Lower leg skin (tissue), 4 donors: ENCODE measurements at regions not wholly inside any gene's neighbourhood (a gene's known extent, or its start where the extent isn't known, plus 50 kb on each side); places are given as distances from the start of the nearest gene placed in this dataset.
"Not testable (repeated sequence)": the region's sequence is repeated elsewhere in the genome, so short reads cannot be mapped to it uniquely, and the experiment has no call there.

ENCODE experiments used
- DNase-seq, 2 donors: peaks; one replicate each; pipeline ENCODE4 v3.0.0-alpha.2; 2019; ENCODE audit warnings: low spot score in 2 of 2
- H3K4me3 ChIP-seq: fragments of 200-600 bp; sonication (generic); 2 replicates; pipeline ENCODE4 v1.5.1; 2017; ENCODE audit warnings: mild to moderate bottlenecking, low read depth; ENCODE audit not compliant: poor library complexity, severe bottlenecking
- POLR2A ChIP-seq, 2 donors: fragments of 450-650 bp; IDR thresholded peaks; one replicate each; pipeline ENCODE4 v1.6.1; 2016 to 2017; ENCODE audit warnings: antibody characterized with exemption in 2 of 2, mild to moderate bottlenecking in 1 of 2, moderate library complexity in 1 of 2
- WGBS, 2 donors: methylation state at CpG; one replicate each; pipeline ENCODE4 v1.1.5; 2018; 5-methylcytosine and 5-hydroxymethylcytosine counted together
- intact Hi-C: fragments of 100-400 bp; cut with DNase I; formaldehyde crosslinking; loops from one replicate; pipeline ENCODE4 v1.15.0; 2023; ENCODE audit warnings: low total_unique reads
- TF ChIP-seq, protein P1 (sequence below), 3 donors: fragments of 450-650 bp; IDR thresholded peaks; one replicate each; pipeline ENCODE4 v1.5.1; 2016; ENCODE audit warnings: antibody characterized with exemption in 3 of 3, mild to moderate bottlenecking in 3 of 3, moderate library complexity in 2 of 3

- 82 to 95% methylated on average over 1 of the region's 1 CpG for WGBS, 2 donors
- intact Hi-C loops = no loop called here
- TF ChIP-seq POLR2A (IDR thresholded peaks at IDR 0.05) = no peak
- TF ChIP-seq, protein P1, sequence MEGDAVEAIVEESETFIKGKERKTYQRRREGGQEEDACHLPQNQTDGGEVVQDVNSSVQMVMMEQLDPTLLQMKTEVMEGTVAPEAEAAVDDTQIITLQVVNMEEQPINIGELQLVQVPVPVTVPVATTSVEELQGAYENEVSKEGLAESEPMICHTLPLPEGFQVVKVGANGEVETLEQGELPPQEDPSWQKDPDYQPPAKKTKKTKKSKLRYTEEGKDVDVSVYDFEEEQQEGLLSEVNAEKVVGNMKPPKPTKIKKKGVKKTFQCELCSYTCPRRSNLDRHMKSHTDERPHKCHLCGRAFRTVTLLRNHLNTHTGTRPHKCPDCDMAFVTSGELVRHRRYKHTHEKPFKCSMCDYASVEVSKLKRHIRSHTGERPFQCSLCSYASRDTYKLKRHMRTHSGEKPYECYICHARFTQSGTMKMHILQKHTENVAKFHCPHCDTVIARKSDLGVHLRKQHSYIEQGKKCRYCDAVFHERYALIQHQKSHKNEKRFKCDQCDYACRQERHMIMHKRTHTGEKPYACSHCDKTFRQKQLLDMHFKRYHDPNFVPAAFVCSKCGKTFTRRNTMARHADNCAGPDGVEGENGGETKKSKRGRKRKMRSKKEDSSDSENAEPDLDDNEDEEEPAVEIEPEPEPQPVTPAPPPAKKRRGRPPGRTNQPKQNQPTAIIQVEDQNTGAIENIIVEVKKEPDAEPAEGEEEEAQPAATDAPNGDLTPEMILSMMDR (IDR thresholded peaks at IDR 0.05) = no peak
- no peak for DNase-seq
- no peak overlapping the region for H3K4me3 ChIP-seq
These were observed 368.1 kb downstream of the KCNN2 start for GRCh38 chr5:114729986-114730385.

- no peak for DNase-seq
- 21 to 24% methylated on average over 3 of the region's 3 CpGs for WGBS, 2 donors
- intact Hi-C loops = no loop called here
- TF ChIP-seq, protein P1 (IDR thresholded peaks at IDR 0.05) = no peak
- no peak for TF ChIP-seq POLR2A (IDR thresholded peaks at IDR 0.05)
- H3K4me3 ChIP-seq = no peak overlapping the region
These were observed 365.5 kb downstream of the KCNN2 start for GRCh38 chr5:114727358-114727757.

DNA sequence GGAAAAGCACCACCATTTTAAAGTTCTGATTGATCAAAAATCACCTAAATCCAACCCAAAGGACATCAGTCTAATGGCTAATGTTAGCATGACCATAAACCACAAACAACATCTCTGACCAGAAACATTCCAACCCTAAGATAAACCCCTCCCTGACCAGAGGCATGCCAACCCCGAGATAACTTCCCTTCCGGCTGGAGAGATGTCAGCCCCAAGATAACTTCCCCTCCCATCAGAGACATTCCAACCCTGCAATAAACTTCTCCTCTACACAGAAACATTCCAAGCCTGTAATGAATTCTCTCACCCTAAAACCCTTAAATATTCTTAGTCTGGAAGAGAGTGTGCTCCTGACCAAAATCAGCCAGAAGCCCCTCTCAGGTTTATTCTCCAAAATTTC, 364.3 kb downstream of the KCNN2 start:
- no peak overlapping the region for H3K4me3 ChIP-seq
- 42 to 52% methylated on average over 2 of the region's 2 CpGs for WGBS, 2 donors
- no peak for DNase-seq
- intact Hi-C loops = no loop called here
- TF ChIP-seq, protein P1 (IDR thresholded peaks at IDR 0.05) = no peak
- no peak for TF ChIP-seq POLR2A (IDR thresholded peaks at IDR 0.05)

DNA sequence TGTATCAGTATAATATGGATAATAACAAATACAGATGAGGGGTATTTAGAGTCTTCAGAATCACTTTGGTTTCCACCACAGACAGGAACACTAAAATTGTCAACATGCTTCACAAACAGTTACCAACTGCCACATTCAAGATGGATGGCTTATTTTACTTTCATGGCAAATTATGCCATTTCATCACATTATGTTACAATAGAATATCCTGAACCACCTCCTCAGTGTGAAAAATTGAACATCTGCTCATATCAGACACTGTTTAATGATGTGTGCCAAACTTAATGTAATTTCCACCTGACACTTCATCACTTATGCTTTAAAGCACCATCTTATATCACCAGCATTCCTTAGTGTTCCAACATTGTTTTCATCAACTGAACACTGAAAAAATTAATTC, 357.4 kb downstream of the KCNN2 start:
- H3K4me3 ChIP-seq = no peak overlapping the region
- no peak for DNase-seq
- intact Hi-C loops = no loop called here
- TF ChIP-seq POLR2A (IDR thresholded peaks at IDR 0.05) = no peak
- TF ChIP-seq, protein P1 (IDR thresholded peaks at IDR 0.05) = no peak

- WGBS, 2 donors = 92 to 95% methylated on average over 1 of the region's 1 CpG
- no peak overlapping the region for H3K4me3 ChIP-seq
- intact Hi-C loops = no loop called here
- TF ChIP-seq, protein P1 (IDR thresholded peaks at IDR 0.05) = no peak
- TF ChIP-seq POLR2A (IDR thresholded peaks at IDR 0.05) = no peak
- DNase-seq = no peak
These were observed 355.1 kb downstream of the KCNN2 start for GRCh38 chr5:114716955-114717354.

DNA sequence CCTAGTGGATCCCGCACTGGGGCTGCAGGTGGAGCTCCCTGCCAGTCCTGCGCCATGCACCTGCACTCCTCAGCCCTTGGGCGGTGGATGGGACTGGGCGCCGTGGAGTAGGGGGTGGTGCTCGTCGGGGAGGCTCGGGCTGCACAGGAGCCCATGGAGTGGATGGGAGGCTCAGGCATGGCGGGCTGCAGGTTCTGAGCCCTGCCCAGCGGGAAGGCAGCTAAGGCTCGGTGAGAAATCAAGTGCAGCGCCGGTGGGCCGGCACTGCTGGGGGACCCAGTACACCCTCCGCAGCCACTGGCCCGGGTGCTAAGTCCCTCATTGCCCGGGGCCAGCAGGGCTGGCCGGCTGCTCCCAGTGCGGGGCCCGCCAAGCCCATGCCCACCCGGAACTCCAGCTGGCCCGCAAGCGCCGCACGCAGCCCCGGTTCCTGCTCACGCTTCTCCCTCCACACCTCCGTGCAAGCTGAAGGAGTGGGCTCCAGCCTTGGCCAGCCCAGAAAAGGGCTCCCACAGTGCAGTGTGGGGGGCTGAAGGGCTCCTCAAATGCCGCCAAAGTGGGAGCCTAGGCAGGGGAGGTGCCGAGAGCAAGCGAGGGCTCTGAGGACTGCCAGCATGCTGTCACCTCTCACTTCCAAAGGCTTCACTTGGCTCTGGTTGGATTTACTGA, 342.5 kb downstream of the KCNN2 start:
- H3K4me3 ChIP-seq, DNase-seq, intact Hi-C loops: not testable (repeated sequence)
- WGBS, 2 donors = 96 to 97% methylated on average over 7 to 24 of the region's 31 CpGs
